Suprapubic skin (tissue), 4 donors: ENCODE measurements at regions not wholly inside any gene's neighbourhood (a gene's known extent, or its start where the extent isn't known, plus 50 kb on each side); places are given as distances from the start of the nearest gene placed in this dataset.
A peak's percentile ranks its signal among the peaks of the same experiment; 100 is the strongest.

Source experiments
- DNase-seq, 2 donors: peaks; one replicate each; pipeline ENCODE4 v3.0.0-alpha.2; 2019; ENCODE audit warnings: low spot score in 2 of 2
- H3K27ac ChIP-seq: fragments of 200-600 bp; sonication (generic); one replicate; pipeline ENCODE4 v1.5.1; 2019
- H3K27me3 ChIP-seq: fragments of 200-600 bp; sonication (generic); one replicate; pipeline ENCODE4 v1.5.1; 2019
- H3K36me3 ChIP-seq: fragments of 200-600 bp; sonication (generic); one replicate; pipeline ENCODE4 v1.5.1; 2019
- H3K4me1 ChIP-seq: fragments of 200-600 bp; sonication (generic); one replicate; pipeline ENCODE4 v1.5.1; 2019
- H3K4me3 ChIP-seq: fragments of 200-600 bp; sonication (generic); one replicate; pipeline ENCODE4 v1.5.1; 2019; ENCODE audit warnings: mild to moderate bottlenecking
- H3K9me3 ChIP-seq: fragments of 200-600 bp; sonication (generic); one replicate; pipeline ENCODE4 v1.5.1; 2019
- EP300 ChIP-seq: sonication (generic); formaldehyde crosslinking; IDR thresholded peaks from one replicate; pipeline ENCODE4 v1.6.1; 2017; ENCODE audit warnings: antibody characterized with exemption
- POLR2A ChIP-seq, 2 donors: fragments of 450-650 bp; IDR thresholded peaks; one replicate each; pipeline ENCODE4 v1.6.1; 2017; ENCODE audit warnings: antibody characterized with exemption in 2 of 2, mild to moderate bottlenecking in 2 of 2, moderate library complexity in 2 of 2
- POLR2AphosphoS5 ChIP-seq, 3 donors: sonication (generic); formaldehyde crosslinking; IDR thresholded peaks; one replicate each; pipeline ENCODE4 v1.6.1; 2017; ENCODE audit warnings: antibody characterized with exemption in 3 of 3
- WGBS: methylation state at CpG from one replicate; pipeline ENCODE4 v1.1.5; 2018; 5-methylcytosine and 5-hydroxymethylcytosine counted together
- TF ChIP-seq, protein P1 (sequence below), 2 donors: fragments of 200-600 bp in 1 of 2; fragments of 450-650 bp in 1 of 2; sonication (generic) in 1 of 2; IDR thresholded peaks; one replicate each; pipeline ENCODE4 v1.5.1; 2016 to 2019; ENCODE audit warnings: antibody characterized with exemption in 2 of 2, mild to moderate bottlenecking in 1 of 2, moderate library complexity in 1 of 2

DNA sequence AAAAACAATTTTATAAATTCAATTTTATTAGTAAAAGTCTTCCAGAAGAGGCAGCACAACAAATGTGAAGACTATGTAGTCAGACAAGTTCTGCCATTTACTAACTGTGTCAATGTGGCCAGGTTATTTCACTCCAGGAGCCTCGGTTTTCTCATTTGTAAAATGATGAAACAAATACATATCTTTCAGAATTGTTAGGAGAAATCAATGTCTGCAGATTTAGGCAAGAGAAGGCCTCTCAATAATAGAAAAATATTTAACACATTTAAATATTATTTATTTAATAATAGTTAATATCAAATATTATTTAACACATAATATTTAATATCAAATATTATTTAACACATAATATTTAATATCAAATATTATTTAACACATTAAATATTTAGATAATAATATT, 75.6 kb upstream of the PTGFR start:
- Histone ChIP-seq H3K27me3 (no peaks in the 10 kb centered on the region), H3K9me3 (peaks cover 22% of the 10 kb centered on the region), H3K27ac (no peak overlapping the region), H3K4me1 (peaks cover 3% of the 10 kb centered on the region), H3K4me3 (no peak overlapping the region), H3K36me3 (no peaks in the 10 kb centered on the region)
- TF ChIP-seq, protein P1, sequence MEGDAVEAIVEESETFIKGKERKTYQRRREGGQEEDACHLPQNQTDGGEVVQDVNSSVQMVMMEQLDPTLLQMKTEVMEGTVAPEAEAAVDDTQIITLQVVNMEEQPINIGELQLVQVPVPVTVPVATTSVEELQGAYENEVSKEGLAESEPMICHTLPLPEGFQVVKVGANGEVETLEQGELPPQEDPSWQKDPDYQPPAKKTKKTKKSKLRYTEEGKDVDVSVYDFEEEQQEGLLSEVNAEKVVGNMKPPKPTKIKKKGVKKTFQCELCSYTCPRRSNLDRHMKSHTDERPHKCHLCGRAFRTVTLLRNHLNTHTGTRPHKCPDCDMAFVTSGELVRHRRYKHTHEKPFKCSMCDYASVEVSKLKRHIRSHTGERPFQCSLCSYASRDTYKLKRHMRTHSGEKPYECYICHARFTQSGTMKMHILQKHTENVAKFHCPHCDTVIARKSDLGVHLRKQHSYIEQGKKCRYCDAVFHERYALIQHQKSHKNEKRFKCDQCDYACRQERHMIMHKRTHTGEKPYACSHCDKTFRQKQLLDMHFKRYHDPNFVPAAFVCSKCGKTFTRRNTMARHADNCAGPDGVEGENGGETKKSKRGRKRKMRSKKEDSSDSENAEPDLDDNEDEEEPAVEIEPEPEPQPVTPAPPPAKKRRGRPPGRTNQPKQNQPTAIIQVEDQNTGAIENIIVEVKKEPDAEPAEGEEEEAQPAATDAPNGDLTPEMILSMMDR (IDR thresholded peaks at IDR 0.05), result no peak
- no peak for TF ChIP-seq POLR2AphosphoS5 (IDR thresholded peaks at IDR 0.05)
- no peak for TF ChIP-seq EP300
- no peak for TF ChIP-seq POLR2A (IDR thresholded peaks at IDR 0.05)
- no peak for DNase-seq
- 67% methylated on average over 1 of the region's 1 CpG for WGBS

DNA sequence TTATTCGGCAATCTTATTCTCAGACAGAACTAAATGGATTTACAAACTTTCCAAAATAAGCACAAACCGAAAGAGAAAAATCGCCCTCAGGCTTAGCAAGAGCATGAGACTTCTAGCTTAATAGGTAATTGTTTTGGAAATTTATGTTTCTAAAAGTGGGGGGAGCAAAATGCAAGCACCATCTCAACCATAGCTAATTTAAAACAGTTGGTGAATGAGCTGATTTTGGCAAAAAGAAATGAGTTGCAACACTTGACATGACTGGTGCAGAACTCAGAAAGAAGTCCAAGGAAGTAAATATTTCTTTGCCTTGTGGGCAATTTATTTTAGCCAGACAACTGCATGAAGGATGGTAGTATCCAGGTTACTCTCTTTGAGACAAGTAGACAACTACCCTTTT, 71.5 kb upstream of the PTGFR start:
- no peaks in the 10 kb centered on the region for H3K9me3 ChIP-seq

DNA sequence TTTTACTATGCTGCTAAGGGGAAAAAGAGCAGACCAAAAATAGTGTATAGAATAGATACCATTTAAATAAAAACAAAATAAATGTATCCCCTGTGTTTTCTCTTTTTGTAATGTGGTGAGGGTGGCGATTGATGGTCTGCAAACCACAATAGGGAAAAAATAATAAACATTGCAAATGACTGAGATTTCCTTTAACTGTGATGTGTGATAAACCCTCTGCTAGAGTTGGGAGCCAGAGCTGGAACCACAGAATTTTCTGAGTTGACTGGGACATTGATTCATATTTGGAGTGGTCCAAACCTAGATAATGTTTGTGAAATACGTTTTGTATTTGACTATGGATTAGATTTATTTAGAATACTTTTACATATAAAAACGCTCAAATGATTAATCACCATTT, 70.6 kb upstream of the PTGFR start:
- WGBS, result 83% methylated on average over 3 of the region's 3 CpGs
- no peak overlapping the region for H3K4me3 ChIP-seq
- H3K36me3 ChIP-seq, result no peaks in the 10 kb centered on the region
- H3K4me1 ChIP-seq, result peaks cover 3% of the 10 kb centered on the region
- H3K27me3 ChIP-seq, result no peaks in the 10 kb centered on the region
- TF ChIP-seq EP300 (no peak), POLR2AphosphoS5 (IDR thresholded peaks at IDR 0.05) (no peak), POLR2A (IDR thresholded peaks at IDR 0.05) (no peak)
- TF ChIP-seq, protein P1 (IDR thresholded peaks at IDR 0.05), result no peak
- H3K27ac ChIP-seq, result no peak overlapping the region
- no peaks in the 10 kb centered on the region for H3K9me3 ChIP-seq
- no peak for DNase-seq

More for the DNA sequence above, 71.5 kb upstream of the PTGFR start:
- TF ChIP-seq POLR2AphosphoS5 (IDR thresholded peaks at IDR 0.05), result no peak
- TF ChIP-seq EP300, result no peak
- no peak for TF ChIP-seq POLR2A (IDR thresholded peaks at IDR 0.05)
- TF ChIP-seq, protein P1 (IDR thresholded peaks at IDR 0.05), result no peak
- peak overlapping the region; percentile 52 for H3K27ac ChIP-seq
- H3K4me1 ChIP-seq, result peaks cover 3% of the 10 kb centered on the region
- DNase-seq, result no peak
- WGBS, result 19% methylated on average over 3 of the region's 3 CpGs
- H3K27me3 ChIP-seq, result no peaks in the 10 kb centered on the region
- H3K36me3 ChIP-seq, result no peaks in the 10 kb centered on the region
- no peak overlapping the region for H3K4me3 ChIP-seq

DNA sequence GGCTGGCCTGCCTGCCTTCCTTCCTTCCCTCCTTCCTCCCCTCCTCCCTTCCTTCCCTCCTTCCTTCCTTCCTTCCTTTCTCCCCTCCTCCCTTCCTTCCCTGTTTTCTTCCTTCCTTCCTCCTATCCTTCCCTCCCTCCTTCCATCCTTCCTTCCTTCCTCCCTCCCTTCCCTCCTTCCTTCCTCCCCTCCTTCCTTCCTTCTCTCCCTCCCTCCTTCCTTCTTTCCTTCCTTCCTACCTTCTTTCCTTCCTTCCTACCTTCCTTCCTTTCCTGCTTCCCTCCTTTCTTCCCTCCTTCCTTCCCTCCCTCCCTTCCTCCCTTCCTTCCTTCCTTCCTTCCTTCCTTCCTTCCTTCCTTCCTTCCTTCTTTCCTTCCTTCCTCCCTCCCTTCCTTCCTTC, 70.1 kb upstream of the PTGFR start:
- Histone ChIP-seq H3K27ac (no peak overlapping the region), H3K9me3 (no peaks in the 10 kb centered on the region), H3K4me1 (peaks cover 3% of the 10 kb centered on the region), H3K27me3 (no peaks in the 10 kb centered on the region), H3K4me3 (no peak overlapping the region), H3K36me3 (no peaks in the 10 kb centered on the region)
- no peak for DNase-seq
- TF ChIP-seq, protein P1 (IDR thresholded peaks at IDR 0.05), result no peak
- TF ChIP-seq POLR2A (IDR thresholded peaks at IDR 0.05) (no peak), POLR2AphosphoS5 (IDR thresholded peaks at IDR 0.05) (no peak), EP300 (no peak)

DNA sequence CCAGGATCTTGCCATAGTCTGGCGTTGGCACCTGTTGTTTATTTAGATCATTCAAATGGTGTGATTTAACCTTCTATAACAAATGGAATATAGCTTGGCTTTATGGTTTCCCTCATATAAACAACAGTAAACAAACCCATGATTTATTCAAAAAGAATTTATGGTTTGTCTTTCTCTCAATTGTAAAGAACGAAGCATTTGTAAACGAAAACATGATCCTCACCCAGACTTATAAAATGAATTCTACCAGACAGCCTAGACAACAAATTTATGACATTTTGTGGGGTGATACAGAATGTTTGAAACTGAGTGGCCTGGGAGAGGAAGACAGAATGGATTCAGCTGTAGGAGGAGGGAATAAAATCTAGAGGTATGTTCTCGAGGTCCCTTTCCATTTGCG, 66.1 kb upstream of the PTGFR start:
- Histone ChIP-seq H3K27ac (no peak overlapping the region), H3K27me3 (no peaks in the 10 kb centered on the region), H3K36me3 (no peaks in the 10 kb centered on the region), H3K4me3 (no peak overlapping the region), H3K9me3 (no peaks in the 10 kb centered on the region), H3K4me1 (peaks cover 5% of the 10 kb centered on the region)
- 84% methylated on average over 5 of the region's 5 CpGs for WGBS
- TF ChIP-seq POLR2A (IDR thresholded peaks at IDR 0.05) (no peak), EP300 (no peak), POLR2AphosphoS5 (IDR thresholded peaks at IDR 0.05) (no peak)
- TF ChIP-seq, protein P1 (IDR thresholded peaks at IDR 0.05), result no peak
- DNase-seq, result no peak
